DOHH2 (cell line): ENCODE measurements at regions not wholly inside any gene's neighbourhood (a gene's known extent, or its start where the extent isn't known, plus 50 kb on each side); places are given as distances from the start of the nearest gene placed in this dataset.
"Not testable (repeated sequence)": the region's sequence is repeated elsewhere in the genome, so short reads cannot be mapped to it uniquely, and the experiment has no call there.

Experiments
- EZH2phosphoT487 ChIP-seq: fragments of 200-600 bp; sonication (generic); IDR thresholded peaks from 2 replicates; pipeline ENCODE4 v1.6.1; 2017; ENCODE audit warnings: borderline replicate concordance, mild to moderate bottlenecking, antibody characterized with exemption, low read length, moderate library complexity, mixed read lengths
- TF ChIP-seq, protein P1 (sequence below): fragments of 200-600 bp; sonication (generic); IDR thresholded peaks from one replicate; pipeline ENCODE4 v1.5.1; 2014; ENCODE audit warnings: antibody characterized with exemption, mild to moderate bottlenecking, low read depth, low read length; ENCODE audit not compliant: poor library complexity, severe bottlenecking

GRCh38 chr2:37732412-37732811 is 61.0 kb upstream of the CDC42EP3 start:
- TF ChIP-seq, protein P1, sequence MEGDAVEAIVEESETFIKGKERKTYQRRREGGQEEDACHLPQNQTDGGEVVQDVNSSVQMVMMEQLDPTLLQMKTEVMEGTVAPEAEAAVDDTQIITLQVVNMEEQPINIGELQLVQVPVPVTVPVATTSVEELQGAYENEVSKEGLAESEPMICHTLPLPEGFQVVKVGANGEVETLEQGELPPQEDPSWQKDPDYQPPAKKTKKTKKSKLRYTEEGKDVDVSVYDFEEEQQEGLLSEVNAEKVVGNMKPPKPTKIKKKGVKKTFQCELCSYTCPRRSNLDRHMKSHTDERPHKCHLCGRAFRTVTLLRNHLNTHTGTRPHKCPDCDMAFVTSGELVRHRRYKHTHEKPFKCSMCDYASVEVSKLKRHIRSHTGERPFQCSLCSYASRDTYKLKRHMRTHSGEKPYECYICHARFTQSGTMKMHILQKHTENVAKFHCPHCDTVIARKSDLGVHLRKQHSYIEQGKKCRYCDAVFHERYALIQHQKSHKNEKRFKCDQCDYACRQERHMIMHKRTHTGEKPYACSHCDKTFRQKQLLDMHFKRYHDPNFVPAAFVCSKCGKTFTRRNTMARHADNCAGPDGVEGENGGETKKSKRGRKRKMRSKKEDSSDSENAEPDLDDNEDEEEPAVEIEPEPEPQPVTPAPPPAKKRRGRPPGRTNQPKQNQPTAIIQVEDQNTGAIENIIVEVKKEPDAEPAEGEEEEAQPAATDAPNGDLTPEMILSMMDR = not testable (repeated sequence)
- not testable (repeated sequence) for TF ChIP-seq EZH2phosphoT487
